ENCODE measurements at regions not wholly inside any gene's neighbourhood (a gene's known extent, or its start where the extent isn't known, plus 50 kb on each side); places are given as distances from the start of the nearest gene placed in this dataset.

- no peak for TF ChIP-seq CTCF (IDR thresholded peaks at IDR 0.05)
- no peak for TF ChIP-seq REST (IDR thresholded peaks at IDR 0.05; ENCODE audit: insufficient read depth in 1 of 2, low read depth in 2 of 2, low read length in 1 of 2)
Observed at GRCh38 chr2:64847930-64848329, 141.3 kb upstream of the SLC1A4 start.
